ENCODE measurements at regions not wholly inside any gene's neighbourhood (a gene's known extent, or its start where the extent isn't known, plus 50 kb on each side); places are given as distances from the start of the nearest gene placed in this dataset.

DNA sequence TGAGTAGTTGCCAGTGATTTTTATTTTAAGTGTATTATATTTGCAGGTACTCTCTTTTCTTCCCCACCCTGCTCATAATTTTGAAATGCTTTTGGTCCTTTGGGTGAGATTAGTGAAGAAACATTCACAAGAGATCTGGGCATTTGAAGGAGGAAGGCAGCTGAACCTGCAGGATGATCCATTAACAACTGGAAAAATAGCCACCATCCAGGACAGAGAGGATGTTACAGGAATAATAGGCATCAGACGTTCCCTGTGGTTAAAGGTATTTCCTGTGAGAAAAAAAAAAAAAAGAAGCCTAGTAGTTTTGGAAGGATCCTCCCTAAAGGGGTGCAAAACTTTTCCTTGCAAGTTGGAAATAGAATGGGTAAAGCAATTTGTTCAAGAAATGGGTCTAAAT lies 145.3 kb downstream of the SLC38A4 start:
- dilution Hi-C loops (cut with HindIII; ENCODE audit: low sequenced_read_pairs, unreplicated experiment), result no loop called here
- Histone ChIP-seq H2AFZ (replicated peaks; ENCODE audit: low read length, poor library complexity) (no peak overlapping the region), H2BK20ac (ENCODE audit: low read depth, low read length) (no peak overlapping the region), H3K4me2 (ENCODE audit: low read depth, low read length) (no peak overlapping the region), H2AK9ac (replicated peaks; ENCODE audit: low read depth, low read length, poor library complexity) (no peak overlapping the region), H3K9ac (ENCODE audit: low read depth, low read length) (no peak overlapping the region), H4K8ac (ENCODE audit: low read depth in 2 of 2, low read length in 2 of 2) (no peak overlapping the region), H3K23ac (ENCODE audit: low read depth, low read length) (no peak overlapping the region), H2AK5ac (ENCODE audit: low read depth, low read length) (no peak overlapping the region), H3K79me1 (ENCODE audit: low read depth in 1 of 2, low read length in 2 of 2) (peaks cover 0 to 3% of the 10 kb centered on the region in 2 experiments; a peak in 1 of 4 replicates), H3K27ac (ENCODE audit: insufficient read depth, low read length) (no peak overlapping the region), H2BK15ac (ENCODE audit: low read depth, low read length) (no peak overlapping the region), H3K36me3 (ENCODE audit: control insufficient read depth, insufficient read depth, low read length) (no peaks in the 10 kb centered on the region), H3K9me1 (ENCODE audit: insufficient read depth, low read length) (peaks cover 3% of the 10 kb centered on the region; the same call in 1 of the 2 replicates), H4K20me1 (ENCODE audit: insufficient read depth, low read length) (no peaks in the 10 kb centered on the region), H3K14ac (replicated peaks; ENCODE audit: low read depth, low read length) (no peak overlapping the region), H3K4ac (ENCODE audit: low read depth, low read length) (no peak overlapping the region), H4K5ac (ENCODE audit: low read depth, low read length) (no peak overlapping the region), H3K56ac (ENCODE audit: extremely low read depth, insufficient read depth, low read length) (no peak overlapping the region), H2BK120ac (ENCODE audit: low read depth, low read length) (no peak overlapping the region), H3K18ac (ENCODE audit: low read depth, low read length) (no peak overlapping the region), H3K9me3 (ENCODE audit: control insufficient read depth, insufficient read depth, low read length) (peaks cover 6% of the 10 kb centered on the region), H3K4me1 (ENCODE audit: control insufficient read depth, insufficient read depth, low read length) (0 out of 2 replicates have a peak, but pooled peaks cover 1% of the 10 kb centered on the region), H2BK5ac (ENCODE audit: low read depth, low read length, poor library complexity, severe bottlenecking) (no peak overlapping the region), H3K4me3 (ENCODE audit: insufficient read depth, low read depth, low read length) (no peak overlapping the region), H4K91ac (ENCODE audit: insufficient read depth, low read depth, low read length) (no peak overlapping the region), H3K27me3 (ENCODE audit: control insufficient read depth, insufficient read depth, low read length) (no peaks in the 10 kb centered on the region)
- no TSS peak for BruUV-seq (replicated peaks)
- DNase-seq, result no peak
- ATAC-seq (ENCODE audit: low read depth), result no peak
- intact Hi-C loops (cut with micrococcal nuclease), result no loop called here
- no CpG with 5 or more reads among the region's 1 CpG for WGBS, 2 experiments (ENCODE audit: extremely low coverage in 2 of 2, insufficient read length in 1 of 2)
- TF ChIP-seq NFE2L2 (IDR thresholded peaks at IDR 0.05; ENCODE audit: low read depth, low read length), result no peak
- TF ChIP-seq RAD21 (IDR thresholded peaks at IDR 0.05; ENCODE audit: low read length), result no peak
- TF ChIP-seq, protein P1, sequence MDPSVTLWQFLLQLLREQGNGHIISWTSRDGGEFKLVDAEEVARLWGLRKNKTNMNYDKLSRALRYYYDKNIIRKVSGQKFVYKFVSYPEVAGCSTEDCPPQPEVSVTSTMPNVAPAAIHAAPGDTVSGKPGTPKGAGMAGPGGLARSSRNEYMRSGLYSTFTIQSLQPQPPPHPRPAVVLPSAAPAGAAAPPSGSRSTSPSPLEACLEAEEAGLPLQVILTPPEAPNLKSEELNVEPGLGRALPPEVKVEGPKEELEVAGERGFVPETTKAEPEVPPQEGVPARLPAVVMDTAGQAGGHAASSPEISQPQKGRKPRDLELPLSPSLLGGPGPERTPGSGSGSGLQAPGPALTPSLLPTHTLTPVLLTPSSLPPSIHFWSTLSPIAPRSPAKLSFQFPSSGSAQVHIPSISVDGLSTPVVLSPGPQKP (IDR thresholded peaks at IDR 0.05; ENCODE audit: borderline replicate concordance, low read depth, low read length), result no peak
- TF ChIP-seq, protein P2, sequence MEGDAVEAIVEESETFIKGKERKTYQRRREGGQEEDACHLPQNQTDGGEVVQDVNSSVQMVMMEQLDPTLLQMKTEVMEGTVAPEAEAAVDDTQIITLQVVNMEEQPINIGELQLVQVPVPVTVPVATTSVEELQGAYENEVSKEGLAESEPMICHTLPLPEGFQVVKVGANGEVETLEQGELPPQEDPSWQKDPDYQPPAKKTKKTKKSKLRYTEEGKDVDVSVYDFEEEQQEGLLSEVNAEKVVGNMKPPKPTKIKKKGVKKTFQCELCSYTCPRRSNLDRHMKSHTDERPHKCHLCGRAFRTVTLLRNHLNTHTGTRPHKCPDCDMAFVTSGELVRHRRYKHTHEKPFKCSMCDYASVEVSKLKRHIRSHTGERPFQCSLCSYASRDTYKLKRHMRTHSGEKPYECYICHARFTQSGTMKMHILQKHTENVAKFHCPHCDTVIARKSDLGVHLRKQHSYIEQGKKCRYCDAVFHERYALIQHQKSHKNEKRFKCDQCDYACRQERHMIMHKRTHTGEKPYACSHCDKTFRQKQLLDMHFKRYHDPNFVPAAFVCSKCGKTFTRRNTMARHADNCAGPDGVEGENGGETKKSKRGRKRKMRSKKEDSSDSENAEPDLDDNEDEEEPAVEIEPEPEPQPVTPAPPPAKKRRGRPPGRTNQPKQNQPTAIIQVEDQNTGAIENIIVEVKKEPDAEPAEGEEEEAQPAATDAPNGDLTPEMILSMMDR (conservative IDR thresholded peaks at IDR 0.05; ENCODE audit: low read depth, low read length), result no peak
- no peak for TF ChIP-seq RFX5 (IDR thresholded peaks at IDR 0.05; ENCODE audit: low read depth, low read length)
- TF ChIP-seq MAFK (IDR thresholded peaks at IDR 0.05; ENCODE audit: low read depth, low read length), result no peak
- no peak for TF ChIP-seq POLR2A (IDR thresholded peaks at IDR 0.05; ENCODE audit: low read depth, low read length)
- no peak for TF ChIP-seq FOS (IDR thresholded peaks at IDR 0.05; ENCODE audit: low read depth, low read length)
- no peak for TF ChIP-seq RCOR1 (IDR thresholded peaks at IDR 0.05; ENCODE audit: insufficient replicate concordance, low read length)
- TF ChIP-seq USF2 (IDR thresholded peaks at IDR 0.05; ENCODE audit: low read depth, low read length), result no peak
- TF ChIP-seq SMC3 (IDR thresholded peaks at IDR 0.05; ENCODE audit: low read depth, low read length), result no peak
- no peak for TF ChIP-seq BHLHE40 (IDR thresholded peaks at IDR 0.05; ENCODE audit: low read depth, low read length)
- no peak for TF ChIP-seq MAZ (IDR thresholded peaks at IDR 0.05; ENCODE audit: borderline replicate concordance, low read depth, low read length)
- no peak for TF ChIP-seq CEBPB (IDR thresholded peaks at IDR 0.05; ENCODE audit: low read depth, low read length)
- ChIA-PET POLR2A (ENCODE audit: unreplicated experiment) (no interaction called here), CTCF (no interaction called here)
- in situ Hi-C loops (cut with MboI; ENCODE audit: low sequenced_read_pairs), result loop anchor here (25.0 kb wide), 2 partner anchors 257 to 518 kb away; no protein-coding TSS in a partner anchor

Measured in IMR-90 (cell line).